HL-60 (cell line): ENCODE measurements at regions not wholly inside any gene's neighbourhood (a gene's known extent, or its start where the extent isn't known, plus 50 kb on each side); places are given as distances from the start of the nearest gene placed in this dataset.

ENCODE experiments used
- DNase-seq, 2 experiments: peaks; one replicate each; pipeline ENCODE4 v3.0.0-alpha.2; 2010 to 2020; ENCODE audit warnings: low read depth in 1 of 2, low spot score in 1 of 2
- H3K27ac ChIP-seq: fragments of 250-450 bp; sonication (Bioruptor Pico); replicated peaks from 2 replicates; pipeline ENCODE4 v1.5.1; 2020; ENCODE audit warnings: mild to moderate bottlenecking, moderate library complexity
- H3K27me3 ChIP-seq: fragments of 250-450 bp; sonication (Bioruptor Pico); 2 replicates; pipeline ENCODE4 v1.5.1; 2021; ENCODE audit warnings: mild to moderate bottlenecking, moderate library complexity; ENCODE audit not compliant: insufficient read depth, poor library complexity, severe bottlenecking
- H3K4me3 ChIP-seq: replicated peaks from 2 replicates; pipeline ENCODE4 v1.5.1; 2011; ENCODE audit warnings: mild to moderate bottlenecking, control low read depth, low read length; ENCODE audit not compliant: insufficient read depth
- CTCF ChIP-seq: IDR thresholded peaks from one replicate; pipeline ENCODE4 v1.5.1; 2011; ENCODE audit warnings: low read length, control low read depth, inconsistent platforms; ENCODE audit not compliant: insufficient read depth
- GABPA ChIP-seq: IDR thresholded peaks from 2 replicates; pipeline ENCODE4 v1.6.1; 2012; ENCODE audit warnings: low read depth
- POLR2AphosphoS5 ChIP-seq: IDR thresholded peaks from 2 replicates; pipeline ENCODE4 v1.6.1; 2012; ENCODE audit warnings: low read depth
- REST ChIP-seq: IDR thresholded peaks from 2 replicates; pipeline ENCODE4 v1.6.1; 2012; ENCODE audit warnings: low read depth; ENCODE audit not compliant: insufficient replicate concordance
- SPI1 ChIP-seq: IDR thresholded peaks from 2 replicates; pipeline ENCODE4 v1.6.1; 2012; ENCODE audit warnings: low read depth, mild to moderate bottlenecking, borderline replicate concordance

GRCh38 chr3:95965704-95966336, 848.6 kb upstream of the EPHA6 start:
- TF ChIP-seq POLR2AphosphoS5 (no peak), CTCF (no peak), REST (no peak)
- no peak overlapping the region for H3K4me3 ChIP-seq
- no peak for DNase-seq
- no peaks in the 10 kb centered on the region for H3K27me3 ChIP-seq
- no peak overlapping the region for H3K27ac ChIP-seq

- TF ChIP-seq SPI1 (no peak), REST (no peak), GABPA (no peak), POLR2AphosphoS5 (no peak), CTCF (no peak)
- no peak overlapping the region for H3K4me3 ChIP-seq
- no peaks in the 10 kb centered on the region for H3K27me3 ChIP-seq
- DNase-seq, result no peak
- no peak overlapping the region for H3K27ac ChIP-seq
Observed at GRCh38 chr3:95971573-95971972, 842.8 kb upstream of the EPHA6 start.

GRCh38 chr3:95994338-95994737, 820.1 kb upstream of the EPHA6 start:
- no peaks in the 10 kb centered on the region for H3K27me3 ChIP-seq
- no peak overlapping the region for H3K4me3 ChIP-seq
- H3K27ac ChIP-seq, result no peak overlapping the region
- no peak for DNase-seq
- no peak for TF ChIP-seq CTCF
- no peak for TF ChIP-seq SPI1
- no peak for TF ChIP-seq GABPA
- TF ChIP-seq REST, result no peak
- TF ChIP-seq POLR2AphosphoS5, result no peak
